IMR-90 (cell line): ENCODE measurements at regions not wholly inside any gene's neighbourhood (a gene's known extent, or its start where the extent isn't known, plus 50 kb on each side); places are given as distances from the start of the nearest gene placed in this dataset.

ENCODE experiments used
- ATAC-seq: fragments of 200-7000 bp; cut with Tn5 transposase; 2 replicates; pipeline ENCODE4 v1.9.1; 2020; ENCODE audit warnings: low read depth, mild to moderate bottlenecking, moderate library complexity
- BruUV-seq: library from RNA; stranded (reverse); fragments of 400-500 nt; replicated peaks from 2 replicates; lab custom pipeline; 2021; lab: Mats Ljungman, UMichigan
- CTCF ChIA-PET: fragments of 300-600 bp; formaldehyde crosslinking; extraction: SDS; loops from one replicate; lab custom pipeline; 2021; ENCODE audit warnings: antibody characterized with exemption; lab: Yijun Ruan, JAX
- POLR2A ChIA-PET: fragments of 300-600 bp; sonication (Branson Sonifier 250); formaldehyde crosslinking; loops from one replicate; lab custom pipeline; 2022; ENCODE audit warnings: antibody characterized with exemption; ENCODE audit not compliant: unreplicated experiment; lab: Charles Lee
- DNase-seq: peaks from one replicate; pipeline ENCODE4 v3.0.0; 2013
- H2AFZ ChIP-seq: replicated peaks from 2 replicates; pipeline ENCODE3; 2013; ENCODE audit warnings: low read length, mild to moderate bottlenecking; ENCODE audit not compliant: poor library complexity
- H2AK5ac ChIP-seq: 2 replicates; pipeline ENCODE4 v1.6.1; 2013; ENCODE audit warnings: low read depth, low read length, inconsistent platforms
- H2AK9ac ChIP-seq: replicated peaks from 2 replicates; pipeline ENCODE3; 2013; ENCODE audit warnings: mild to moderate bottlenecking, low read depth, low read length, moderate library complexity; ENCODE audit not compliant: poor library complexity
- H2BK120ac ChIP-seq: 2 replicates; pipeline ENCODE4 v1.6.1; 2013; ENCODE audit warnings: low read depth, low read length, inconsistent platforms
- H2BK15ac ChIP-seq: 3 replicates; pipeline ENCODE4 v1.6.1; 2013; ENCODE audit warnings: low read depth, low read length, inconsistent platforms
- H2BK20ac ChIP-seq: 2 replicates; pipeline ENCODE4 v1.6.1; 2013; ENCODE audit warnings: low read depth, mild to moderate bottlenecking, inconsistent platforms, low read length, moderate library complexity
- H2BK5ac ChIP-seq: 2 replicates; pipeline ENCODE4 v1.6.1; 2013; ENCODE audit warnings: mild to moderate bottlenecking, low read depth, low read length, inconsistent platforms; ENCODE audit not compliant: poor library complexity, severe bottlenecking
- H3K14ac ChIP-seq: replicated peaks from 2 replicates; pipeline ENCODE4 v1.6.1; 2013; ENCODE audit warnings: low read depth, low read length, inconsistent platforms
- H3K18ac ChIP-seq: 2 replicates; pipeline ENCODE4 v1.6.1; 2013; ENCODE audit warnings: low read depth, low read length, control low read depth
- H3K23ac ChIP-seq: 2 replicates; pipeline ENCODE4 v1.6.1; 2013; ENCODE audit warnings: low read depth, low read length, inconsistent platforms
- H3K27ac ChIP-seq: 2 replicates; pipeline ENCODE4 v1.5.1; 2013; ENCODE audit warnings: mild to moderate bottlenecking, control low read depth, low read length; ENCODE audit not compliant: insufficient read depth
- H3K27me3 ChIP-seq: 2 replicates; pipeline ENCODE4 v1.6.1; 2013; ENCODE audit warnings: low read length; ENCODE audit not compliant: control insufficient read depth, insufficient read depth
- H3K36me3 ChIP-seq: 2 replicates; pipeline ENCODE4 v1.6.1; 2013; ENCODE audit warnings: low read length, mixed read lengths; ENCODE audit not compliant: control insufficient read depth, insufficient read depth
- H3K4ac ChIP-seq: 2 replicates; pipeline ENCODE4 v1.6.1; 2013; ENCODE audit warnings: low read depth, low read length, inconsistent platforms
- H3K4me1 ChIP-seq: 2 replicates; pipeline ENCODE4 v1.6.1; 2013; ENCODE audit warnings: low read length, mixed read lengths; ENCODE audit not compliant: control insufficient read depth, insufficient read depth
- H3K4me2 ChIP-seq: 2 replicates; pipeline ENCODE4 v1.6.1; 2013; ENCODE audit warnings: low read depth, mild to moderate bottlenecking, control low read depth, low read length, moderate library complexity
- H3K4me3 ChIP-seq: 2 replicates; pipeline ENCODE4 v1.5.1; 2013; ENCODE audit warnings: low read depth, mild to moderate bottlenecking, control low read depth, low read length, moderate library complexity; ENCODE audit not compliant: insufficient read depth
- H3K56ac ChIP-seq: 2 replicates; pipeline ENCODE4 v1.6.1; 2013; ENCODE audit warnings: low read length, inconsistent platforms; ENCODE audit not compliant: insufficient read depth; ENCODE audit errors: extremely low read depth
- H3K79me1 ChIP-seq, 2 experiments: 2 replicates each; pipeline ENCODE4 v1.6.1; 2013; ENCODE audit warnings: low read length in 2 of 2, inconsistent platforms in 1 of 2, low read depth in 1 of 2
- H3K9ac ChIP-seq: 2 replicates; pipeline ENCODE4 v1.6.1; 2013; ENCODE audit warnings: low read depth, low read length, control low read depth
- H3K9me1 ChIP-seq: 2 replicates; pipeline ENCODE4 v1.6.1; 2013; ENCODE audit warnings: low read length, inconsistent platforms; ENCODE audit not compliant: insufficient read depth
- H3K9me3 ChIP-seq: 2 replicates; pipeline ENCODE4 v1.6.1; 2013; ENCODE audit warnings: low read length; ENCODE audit not compliant: control insufficient read depth, insufficient read depth
- H4K20me1 ChIP-seq: 2 replicates; pipeline ENCODE4 v1.6.1; 2013; ENCODE audit warnings: low read length, inconsistent platforms; ENCODE audit not compliant: insufficient read depth
- H4K5ac ChIP-seq: 2 replicates; pipeline ENCODE4 v1.6.1; 2013; ENCODE audit warnings: mild to moderate bottlenecking, low read depth, low read length, control low read depth
- H4K8ac ChIP-seq, 2 experiments: 2 replicates each; pipeline ENCODE4 v1.6.1; 2013; ENCODE audit warnings: low read depth in 2 of 2, low read length in 2 of 2, control low read depth in 1 of 2, inconsistent platforms in 1 of 2
- H4K91ac ChIP-seq: 2 replicates; pipeline ENCODE4 v1.6.1; 2013; ENCODE audit warnings: low read depth, low read length, inconsistent platforms; ENCODE audit not compliant: insufficient read depth
- FOS ChIP-seq: fragments of 150-350 bp; IDR thresholded peaks from 2 replicates; pipeline ENCODE4 v1.6.1; 2016; ENCODE audit warnings: low read depth, low read length
- MAFK ChIP-seq: IDR thresholded peaks from 2 replicates; pipeline ENCODE4 v1.6.1; 2012; ENCODE audit warnings: low read depth, low read length, improper control_type of control experiment
- MXI1 ChIP-seq: IDR thresholded peaks from 2 replicates; pipeline ENCODE4 v1.6.1; 2012; ENCODE audit warnings: low read depth, mild to moderate bottlenecking, low read length, moderate library complexity, borderline replicate concordance
- POLR2A ChIP-seq: IDR thresholded peaks from 2 replicates; pipeline ENCODE4 v1.6.1; 2012; ENCODE audit warnings: mild to moderate bottlenecking, low read depth, low read length
- WGBS, 2 experiments: methylation state at CpG; one replicate each; pipeline versions ENCODE4 v1.1.5 to v1.1.7; 2013; ENCODE audit warnings: missing lambda C conversion rate in 2 of 2; ENCODE audit not compliant: insufficient read length in 1 of 2; ENCODE audit errors: extremely low coverage in 2 of 2; 5-methylcytosine and 5-hydroxymethylcytosine counted together
- dilution Hi-C: fragments of 300-500 bp; cut with HindIII; formaldehyde crosslinking; loops from one replicate; pipeline ENCODE4 v1.14.3; 2018; ENCODE audit warnings: low sequenced_read_pairs; ENCODE audit not compliant: unreplicated experiment
- in situ Hi-C: fragments of 300-500 bp; cut with MboI; formaldehyde crosslinking; loops from 3 replicates; pipeline ENCODE4 v1.14.3; 2019; ENCODE audit warnings: low sequenced_read_pairs, inconsistent platforms, mixed read lengths
- intact Hi-C: fragments of 100-400 bp; cut with micrococcal nuclease; formaldehyde crosslinking; loops from 2 replicates; pipeline ENCODE4 v1.10.0; 2022

DNA sequence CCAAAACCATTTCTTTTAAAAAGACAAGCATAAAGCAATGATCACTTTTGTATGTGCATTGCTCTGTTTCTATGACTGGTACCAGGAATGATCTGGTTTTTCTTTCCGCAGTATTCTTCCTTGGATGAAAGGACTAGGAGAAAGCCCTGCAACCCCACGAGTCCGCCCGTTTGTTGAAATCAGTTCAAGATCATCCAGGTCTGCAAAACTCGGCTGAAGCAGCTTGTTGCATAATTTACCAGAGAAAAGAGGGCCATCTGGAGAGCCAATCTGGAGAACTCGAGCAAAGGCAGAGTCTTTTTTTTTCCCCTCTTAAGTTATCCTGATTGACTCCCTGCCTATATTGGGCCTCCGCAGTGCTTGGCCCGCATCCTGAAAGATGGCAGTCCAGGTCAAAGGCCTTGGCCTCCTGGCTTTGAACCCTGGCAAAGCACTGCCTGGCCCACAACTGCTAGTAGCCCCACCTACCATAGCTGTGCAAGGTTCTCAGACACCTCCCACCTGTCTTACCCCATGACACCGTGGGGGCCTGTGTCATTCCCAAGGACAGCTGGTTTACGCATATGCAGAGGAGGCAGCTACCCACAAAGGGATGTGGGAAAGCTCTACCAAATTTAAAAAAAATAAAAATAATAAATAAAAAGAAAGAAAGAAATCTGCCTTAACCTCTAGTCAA, 572.2 kb downstream of the INHBA start:
- Histone ChIP-seq H3K27me3 (no peaks in the 10 kb centered on the region), H3K27ac (no peak overlapping the region), H3K4me3 (no peak overlapping the region), H4K5ac (no peak overlapping the region), H4K20me1 (no peaks in the 10 kb centered on the region), H3K9me3 (no peaks in the 10 kb centered on the region), H2AK9ac (no peak overlapping the region), H3K4me2 (no peak overlapping the region), H2BK5ac (no peak overlapping the region), H3K9me1 (peaks cover 14% of the 10 kb centered on the region), H3K23ac (no peak overlapping the region), H3K4me1 (peaks cover 9% of the 10 kb centered on the region), H4K91ac (no peak overlapping the region), H3K18ac (no peak overlapping the region), H2BK20ac (no peak overlapping the region), H2BK15ac (no peak overlapping the region), H3K79me1 (no peaks in the 10 kb centered on the region), H3K36me3 (no peaks in the 10 kb centered on the region), H2AK5ac (no peak overlapping the region; the same call in 1 of the 2 replicates), H3K56ac (no peak overlapping the region), H3K9ac (no peak overlapping the region), H3K4ac (no peak overlapping the region), H2BK120ac (no peak overlapping the region), H2AFZ (no peak overlapping the region), H3K14ac (no peak overlapping the region), H4K8ac (no peak overlapping the region)
- CTCF ChIA-PET: no interaction called here
- ATAC-seq: no peak
- TF ChIP-seq POLR2A (no peak), MXI1 (no peak), FOS (no peak), MAFK (no peak)
- in situ Hi-C loops (no loop called here), intact Hi-C loops (loop anchor here (10.0 kb wide), 1 partner anchor 56 kb away; no protein-coding TSS in a partner anchor), dilution Hi-C loops (no loop called here)
- 80% methylated on average over 3 of the region's 10 CpGs; no CpG with 5 or more reads in 1 of the 2 experiments for WGBS, 2 experiments
- no peak for DNase-seq
- POLR2A ChIA-PET: no interaction called here
- no TSS peak for BruUV-seq
